PFSK-1 (cell line): ENCODE measurements at regions not wholly inside any gene's neighbourhood (a gene's known extent, or its start where the extent isn't known, plus 50 kb on each side); places are given as distances from the start of the nearest gene placed in this dataset.

Experiments
- FOXP2 ChIP-seq: optimal IDR thresholded peaks from 2 replicates; pipeline ENCODE3; 2011; ENCODE audit warnings: borderline replicate concordance, control low read depth, inconsistent platforms; ENCODE audit not compliant: insufficient read depth; ENCODE audit errors: extremely low read length, extremely low read depth
- POLR2AphosphoS5 ChIP-seq: IDR thresholded peaks from 2 replicates; pipeline ENCODE4 v1.6.1; 2012; ENCODE audit warnings: low read depth, mild to moderate bottlenecking, control low read depth, low read length, moderate library complexity
- REST ChIP-seq, 2 experiments: IDR thresholded peaks; 2 replicates each; pipeline versions ENCODE4 v1.6.1 to v1.8.0; 2011 to 2012; ENCODE audit warnings: low read depth in 2 of 2, low read length in 2 of 2, control low read depth in 1 of 2, inconsistent platforms in 1 of 2, mild to moderate bottlenecking in 1 of 2, moderate library complexity in 1 of 2; ENCODE audit not compliant: insufficient read depth in 1 of 2
- SIN3A ChIP-seq: IDR thresholded peaks from 2 replicates; pipeline ENCODE4 v1.6.1; 2012; ENCODE audit warnings: mild to moderate bottlenecking, low read length, moderate library complexity, borderline replicate concordance; ENCODE audit not compliant: insufficient read depth
- TAF1 ChIP-seq: IDR thresholded peaks from 2 replicates; pipeline ENCODE4 v1.6.1; 2012; ENCODE audit warnings: low read length, control low read depth, borderline replicate concordance; ENCODE audit not compliant: insufficient read depth

- TF ChIP-seq FOXP2 = no peak
- no peak for TF ChIP-seq TAF1
- no peak for TF ChIP-seq REST (IDR thresholded peaks at IDR 0.05; ENCODE audit: insufficient read depth in 1 of 2, low read depth in 2 of 2, low read length in 2 of 2)
Observed at GRCh38 chr7:41418337-41418736, 284.6 kb downstream of the INHBA start.

- TF ChIP-seq REST (IDR thresholded peaks at IDR 0.05; ENCODE audit: insufficient read depth in 1 of 2, low read depth in 2 of 2, low read length in 2 of 2) (no peak), POLR2AphosphoS5 (no peak), FOXP2 (no peak), TAF1 (no peak), SIN3A (no peak)
Observed at GRCh38 chr7:41416208-41416595, 286.7 kb downstream of the INHBA start.

- no peak for TF ChIP-seq FOXP2
- no peak for TF ChIP-seq POLR2AphosphoS5
- no peak for TF ChIP-seq TAF1
- no peak for TF ChIP-seq SIN3A
- TF ChIP-seq REST (IDR thresholded peaks at IDR 0.05; ENCODE audit: insufficient read depth in 1 of 2, low read depth in 2 of 2, low read length in 2 of 2) = no peak
Observed at GRCh38 chr7:41415471-41416207, 287.3 kb downstream of the INHBA start.

GRCh38 chr7:41415051-41415450 lies 287.8 kb downstream of the INHBA start:
- TF ChIP-seq SIN3A (no peak), TAF1 (no peak), POLR2AphosphoS5 (no peak), FOXP2 (no peak), REST (IDR thresholded peaks at IDR 0.05; ENCODE audit: insufficient read depth in 1 of 2, low read depth in 2 of 2, low read length in 2 of 2) (no peak)
